Lung (tissue), 11 donors: ENCODE measurements at regions not wholly inside any gene's neighbourhood (a gene's known extent, or its start where the extent isn't known, plus 50 kb on each side); places are given as distances from the start of the nearest gene placed in this dataset.
A peak's percentile ranks its signal among the peaks of the same experiment; 100 is the strongest.

Experiments used
- ATAC-seq: fragments of 200-7000 bp; cut with Tn5 transposase; one replicate; pipeline ENCODE4 v1.9.1; 2020; ENCODE audit warnings: moderate number of reproducible peaks; ENCODE audit not compliant: insufficient read depth, low FRiP score
- DNase-seq, 3 donors: peaks; one replicate each; pipeline ENCODE4 v3.0.0-alpha.2; 2013 to 2017
- H3K27ac ChIP-seq, 2 donors: one replicate each; pipeline ENCODE4 v1.5.1; 2013; ENCODE audit warnings: mild to moderate bottlenecking in 2 of 2, moderate library complexity in 2 of 2, control low read depth in 1 of 2, inconsistent platforms in 1 of 2, low read depth in 1 of 2, low read length in 1 of 2
- H3K27me3 ChIP-seq, 3 donors: one replicate each; pipeline ENCODE4 v1.5.1; 2013; ENCODE audit warnings: low read length in 2 of 3; ENCODE audit not compliant: control insufficient read depth in 3 of 3, insufficient read depth in 3 of 3
- H3K36me3 ChIP-seq, 4 donors: one replicate each; pipeline ENCODE4 v1.5.1; 2013; ENCODE audit warnings: low read length in 4 of 4, mild to moderate bottlenecking in 1 of 4, moderate library complexity in 1 of 4; ENCODE audit not compliant: control insufficient read depth in 4 of 4, insufficient read depth in 4 of 4
- H3K4me1 ChIP-seq, 5 donors: one replicate each; pipeline ENCODE4 v1.5.1; 2013; ENCODE audit warnings: low read length in 5 of 5, mild to moderate bottlenecking in 2 of 5, moderate library complexity in 1 of 5; ENCODE audit not compliant: control insufficient read depth in 5 of 5, insufficient read depth in 5 of 5
- H3K4me3 ChIP-seq: one replicate; pipeline ENCODE4 v1.5.1; 2013; ENCODE audit warnings: mild to moderate bottlenecking, control low read depth, moderate library complexity
- H3K9ac ChIP-seq, 2 donors: one replicate each; pipeline ENCODE4 v1.5.1; 2013; ENCODE audit warnings: low read length in 2 of 2, control low read depth in 1 of 2; ENCODE audit not compliant: insufficient read depth in 1 of 2
- H3K9me3 ChIP-seq, 4 donors: one replicate each; pipeline ENCODE4 v1.5.1; 2013; ENCODE audit warnings: low read length in 3 of 4, mild to moderate bottlenecking in 1 of 4, moderate library complexity in 1 of 4; ENCODE audit not compliant: control insufficient read depth in 4 of 4, insufficient read depth in 3 of 4
- CTCF ChIP-seq: IDR thresholded peaks from 2 replicates; pipeline ENCODE4 v1.5.1; 2012; ENCODE audit warnings: mild to moderate bottlenecking; ENCODE audit errors: control extremely low read depth, extremely low read depth
- WGBS, 2 donors: extraction: QIAGEN DNeasy Blood & Tissue Kit; methylation state at CpG; one replicate each; pipeline ENCODE4 v1.1.7; 2013; 5-methylcytosine and 5-hydroxymethylcytosine counted together
- donor health status: control.
- donor health status: control.
- donor health status: Bipolar disorder and iron deficiency.
- donor health status: healthy.
- donor health status: DM: yes; HTN: yes; CAD: no.

DNA sequence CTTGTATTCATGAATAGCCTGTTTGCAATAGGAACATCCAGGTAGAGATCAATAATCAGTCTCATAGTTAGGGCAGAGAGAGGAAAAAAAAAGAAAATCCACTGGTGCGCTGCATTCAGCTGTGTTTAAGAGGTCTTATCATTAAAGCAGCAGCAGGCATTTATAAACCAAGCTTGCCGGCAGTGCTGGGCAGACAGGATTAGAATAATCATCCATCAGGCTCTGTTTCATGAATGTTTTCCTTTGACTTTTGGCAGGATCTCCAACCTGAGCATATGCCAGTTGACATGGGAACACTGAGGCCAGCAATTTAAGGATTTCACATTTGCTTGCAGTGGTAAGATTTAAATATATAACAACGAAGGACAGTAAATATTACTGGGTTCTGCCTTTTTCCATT lies 305.2 kb upstream of the SEMA6D start:
- ATAC-seq, result no peak
- DNase-seq, result peak in 2 of 3 donors; percentile 38 to 42
- Histone ChIP-seq H3K4me3 (no peak overlapping the region), H3K36me3 (no peaks in the 10 kb centered on the region), H3K4me1 (peaks cover 1 to 41% (median 12%) of the 10 kb centered on the region in 5 donors), H3K9me3 (no peaks in the 10 kb centered on the region), H3K27me3 (no peaks in the 10 kb centered on the region), H3K27ac (no peak overlapping the region), H3K9ac (no peak overlapping the region)
- no peak for TF ChIP-seq CTCF
- 48 to 71% methylated on average over 3 of the region's 3 CpGs for WGBS, 2 donors

GRCh38 chr15:47412802-47413201 lies 304.5 kb upstream of the SEMA6D start:
- Histone ChIP-seq H3K27me3 (no peaks in the 10 kb centered on the region), H3K27ac (no peak overlapping the region), H3K4me3 (no peak overlapping the region), H3K4me1 (peaks cover 0 to 41% (median 12%) of the 10 kb centered on the region in 5 donors), H3K9ac (no peak overlapping the region), H3K9me3 (no peaks in the 10 kb centered on the region), H3K36me3 (no peaks in the 10 kb centered on the region)
- WGBS, 2 donors, result 89% methylated on average over 4 of the region's 4 CpGs
- no peak for TF ChIP-seq CTCF
- no peak for ATAC-seq
- DNase-seq, result no peak

DNA sequence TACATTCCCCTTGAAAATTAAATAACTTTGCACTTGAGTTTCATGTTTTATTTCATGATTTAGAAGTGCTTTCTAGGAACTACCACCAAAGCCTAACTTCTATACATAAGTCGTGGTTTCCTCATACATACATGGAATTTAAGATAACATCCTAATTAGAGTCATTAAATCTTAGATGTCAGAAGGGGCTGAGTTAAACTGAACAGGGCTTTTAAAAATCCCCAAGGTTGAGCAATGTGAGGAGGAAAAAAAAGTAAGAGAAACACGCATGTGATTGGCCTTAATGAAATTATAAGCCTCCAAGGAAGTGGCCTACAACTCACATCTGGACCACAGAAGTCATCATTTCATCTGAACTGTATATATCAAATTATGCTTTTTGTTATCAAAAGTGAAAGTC lies 303.1 kb upstream of the SEMA6D start:
- no peak overlapping the region for H3K9ac ChIP-seq
- ATAC-seq (no peak), DNase-seq (no peak)
- H3K27me3 ChIP-seq, result no peaks in the 10 kb centered on the region
- no peaks in the 10 kb centered on the region for H3K36me3 ChIP-seq
- no peak for TF ChIP-seq CTCF
- H3K4me3 ChIP-seq, result no peak overlapping the region
- no peaks in the 10 kb centered on the region for H3K9me3 ChIP-seq
- no peak overlapping the region for H3K27ac ChIP-seq
- 48 to 62% methylated on average over 2 of the region's 2 CpGs for WGBS, 2 donors
- H3K4me1 ChIP-seq, result peaks cover 0 to 34% (median 12%) of the 10 kb centered on the region in 5 donors

DNA sequence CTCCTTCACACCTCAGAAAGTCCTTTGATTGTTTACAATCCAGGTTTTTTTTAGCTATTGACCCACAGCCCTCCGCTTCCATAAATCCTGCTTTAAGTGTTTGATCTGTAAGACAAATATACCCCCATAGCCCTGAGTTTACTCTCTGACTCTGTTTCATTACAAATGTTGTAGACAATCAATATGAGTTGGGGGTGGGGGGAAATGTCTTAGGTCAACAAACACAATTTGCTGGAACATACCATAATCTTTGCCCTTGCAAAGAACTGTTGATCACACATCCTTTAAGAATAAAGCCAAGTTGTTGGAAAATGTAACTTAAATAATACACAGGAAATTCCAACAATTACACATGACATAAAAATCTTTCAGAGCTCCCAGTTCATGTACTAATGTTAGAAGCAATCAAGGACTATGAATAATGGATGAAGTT lies 301.8 kb upstream of the SEMA6D start:
- DNase-seq, result peak; percentile 41 to 87 (median 85)

More for the DNA sequence above, 301.8 kb upstream of the SEMA6D start:
- no peak for TF ChIP-seq CTCF
- WGBS, 2 donors, result 49 to 73% methylated on average over 1 of the region's 1 CpG
- Histone ChIP-seq H3K27me3 (no peaks in the 10 kb centered on the region), H3K9me3 (no peaks in the 10 kb centered on the region), H3K27ac (no peak overlapping the region), H3K4me3 (no peak overlapping the region), H3K4me1 (peaks cover 0 to 34% (median 12%) of the 10 kb centered on the region in 5 donors), H3K9ac (peak overlapping the region in 1 of 2 donors; percentile 14), H3K36me3 (no peaks in the 10 kb centered on the region)
- no peak for ATAC-seq
